ENCODE measurements at regions not wholly inside any gene's neighbourhood (a gene's known extent, or its start where the extent isn't known, plus 50 kb on each side); places are given as distances from the start of the nearest gene placed in this dataset.

- Histone ChIP-seq H3K27ac (ENCODE audit: low read depth, low read length) (no peak overlapping the region), H3K36me3 (ENCODE audit: insufficient read depth, low read length) (no peaks in the 10 kb centered on the region), H3K79me2 (ENCODE audit: insufficient read depth, low read length) (no peaks in the 10 kb centered on the region), H3K9me3 (ENCODE audit: low read depth, low read length) (peaks cover 2% of the 10 kb centered on the region), H3K4me2 (ENCODE audit: insufficient read depth, low read length) (no peak overlapping the region), H4K20me1 (ENCODE audit: insufficient read depth, low read length) (no peaks in the 10 kb centered on the region), H3K4me3 (ENCODE audit: insufficient read depth, low read length) (no peak overlapping the region), H3K4me1 (ENCODE audit: insufficient read depth, low read length) (peaks cover 9% of the 10 kb centered on the region), H3K27me3 (ENCODE audit: insufficient read depth, low read length) (peaks cover 4% of the 10 kb centered on the region), H2AFZ (ENCODE audit: low read length) (no peak overlapping the region)
- no peak for DNase-seq (ENCODE audit: insufficient read length, low spot score, missing footprints)
- TF ChIP-seq CTCF (IDR thresholded peaks at IDR 0.05; ENCODE audit: extremely low read depth, low read depth, low read length): no peak
Measured at GRCh38 chr18:48473816-48474215, 64.6 kb upstream of the ZBTB7C start.

GRCh38 chr18:48472610-48473009 is 63.4 kb upstream of the ZBTB7C start:
- no peak for TF ChIP-seq CTCF (IDR thresholded peaks at IDR 0.05; ENCODE audit: extremely low read depth, low read depth, low read length)
- Histone ChIP-seq H4K20me1 (ENCODE audit: insufficient read depth, low read length) (no peaks in the 10 kb centered on the region), H3K4me1 (ENCODE audit: insufficient read depth, low read length) (peaks cover 9% of the 10 kb centered on the region), H3K9me3 (ENCODE audit: low read depth, low read length) (peaks cover 2% of the 10 kb centered on the region), H3K27ac (ENCODE audit: low read depth, low read length) (no peak overlapping the region), H3K4me3 (ENCODE audit: insufficient read depth, low read length) (no peak overlapping the region), H3K79me2 (ENCODE audit: insufficient read depth, low read length) (no peaks in the 10 kb centered on the region), H3K4me2 (ENCODE audit: insufficient read depth, low read length) (no peak overlapping the region), H3K36me3 (ENCODE audit: insufficient read depth, low read length) (no peaks in the 10 kb centered on the region), H3K27me3 (ENCODE audit: insufficient read depth, low read length) (peaks cover 4% of the 10 kb centered on the region), H2AFZ (ENCODE audit: low read length) (no peak overlapping the region)
- DNase-seq (ENCODE audit: insufficient read length, low spot score, missing footprints): no peak

- H3K4me3 ChIP-seq (ENCODE audit: insufficient read depth, low read length): no peak overlapping the region
- no peak overlapping the region for H2AFZ ChIP-seq (ENCODE audit: low read length)
- peak overlapping the region; percentile 29 for H3K27ac ChIP-seq (ENCODE audit: low read depth, low read length)
- H3K27me3 ChIP-seq (ENCODE audit: insufficient read depth, low read length): peaks cover 4% of the 10 kb centered on the region
- H3K36me3 ChIP-seq (ENCODE audit: insufficient read depth, low read length): no peaks in the 10 kb centered on the region
- no peak for TF ChIP-seq CTCF (IDR thresholded peaks at IDR 0.05; ENCODE audit: extremely low read depth, low read depth, low read length)
- peak overlapping the region; percentile 33 for H3K4me2 ChIP-seq (ENCODE audit: insufficient read depth, low read length)
- peaks cover 2% of the 10 kb centered on the region for H3K9me3 ChIP-seq (ENCODE audit: low read depth, low read length)
- H3K79me2 ChIP-seq (ENCODE audit: insufficient read depth, low read length): no peaks in the 10 kb centered on the region
- no peaks in the 10 kb centered on the region for H4K20me1 ChIP-seq (ENCODE audit: insufficient read depth, low read length)
- DNase-seq (ENCODE audit: insufficient read length, low spot score, missing footprints): no peak
- peaks cover 9% of the 10 kb centered on the region for H3K4me1 ChIP-seq (ENCODE audit: insufficient read depth, low read length)
Measured at GRCh38 chr18:48470484-48471180, 61.4 kb upstream of the ZBTB7C start.

- H3K4me1 ChIP-seq (ENCODE audit: insufficient read depth, low read length): peaks cover 9% of the 10 kb centered on the region
- DNase-seq (ENCODE audit: insufficient read length, low spot score, missing footprints): no peak
- H3K4me3 ChIP-seq (ENCODE audit: insufficient read depth, low read length): no peak overlapping the region
- peak overlapping the region; percentile 37 for H2AFZ ChIP-seq (ENCODE audit: low read length)
- H3K79me2 ChIP-seq (ENCODE audit: insufficient read depth, low read length): no peaks in the 10 kb centered on the region
- H4K20me1 ChIP-seq (ENCODE audit: insufficient read depth, low read length): no peaks in the 10 kb centered on the region
- H3K9me3 ChIP-seq (ENCODE audit: low read depth, low read length): peaks cover 2% of the 10 kb centered on the region
- H3K27me3 ChIP-seq (ENCODE audit: insufficient read depth, low read length): peaks cover 4% of the 10 kb centered on the region
- H3K36me3 ChIP-seq (ENCODE audit: insufficient read depth, low read length): no peaks in the 10 kb centered on the region
- H3K27ac ChIP-seq (ENCODE audit: low read depth, low read length): no peak overlapping the region
- no peak overlapping the region for H3K4me2 ChIP-seq (ENCODE audit: insufficient read depth, low read length)
- TF ChIP-seq CTCF (IDR thresholded peaks at IDR 0.05; ENCODE audit: extremely low read depth, low read depth, low read length): no peak
Measured at GRCh38 chr18:48468151-48468550, 59.0 kb upstream of the ZBTB7C start.
